Putamen (tissue), 1 donor: ENCODE measurements at regions not wholly inside any gene's neighbourhood (a gene's known extent, or its start where the extent isn't known, plus 50 kb on each side); places are given as distances from the start of the nearest gene placed in this dataset.

Experiments
- DNase-seq: peaks from one replicate; pipeline ENCODE4 v3.0.0-alpha.2; 2016; ENCODE audit warnings: low spot score

DNA sequence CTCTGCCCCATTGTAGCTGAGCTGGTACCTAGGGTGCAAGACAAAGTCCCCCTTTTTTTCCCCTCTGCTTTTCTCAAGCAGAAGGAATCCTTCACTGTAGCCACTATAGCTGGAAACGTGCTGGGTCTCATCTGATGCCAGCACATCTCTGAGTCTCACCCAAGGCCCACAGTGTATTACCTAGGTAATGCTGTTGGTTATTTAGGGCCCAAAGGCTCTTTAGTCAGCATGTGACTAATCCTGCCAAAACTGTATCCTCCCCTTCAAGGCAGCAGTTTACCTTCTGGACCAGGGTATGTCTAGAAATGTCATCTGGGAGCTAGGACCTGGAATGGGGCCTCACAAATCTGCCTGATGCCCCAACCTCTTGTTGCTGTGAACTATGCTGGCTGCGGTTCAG is 423.4 kb downstream of the NUF2 start:
- no peak for DNase-seq

DNA sequence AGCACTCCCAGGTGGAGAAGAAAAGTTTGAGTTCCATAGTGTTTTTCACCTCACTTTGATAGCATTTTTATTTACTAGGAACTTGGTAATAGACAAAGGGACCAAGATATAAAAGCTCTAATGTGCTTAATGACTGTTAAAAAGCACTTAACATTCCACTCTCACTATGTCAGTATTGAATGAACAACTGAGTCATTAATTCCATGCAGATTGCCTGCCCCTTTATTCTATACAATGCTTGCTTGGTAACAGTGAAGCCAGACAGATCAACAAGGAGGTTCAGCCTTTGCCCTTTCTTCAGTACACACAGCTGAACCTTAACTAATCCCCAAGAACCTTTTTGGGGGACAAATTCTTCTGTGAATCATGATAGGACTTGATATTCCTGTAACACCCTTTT is 425.5 kb downstream of the NUF2 start:
- DNase-seq = no peak

DNA sequence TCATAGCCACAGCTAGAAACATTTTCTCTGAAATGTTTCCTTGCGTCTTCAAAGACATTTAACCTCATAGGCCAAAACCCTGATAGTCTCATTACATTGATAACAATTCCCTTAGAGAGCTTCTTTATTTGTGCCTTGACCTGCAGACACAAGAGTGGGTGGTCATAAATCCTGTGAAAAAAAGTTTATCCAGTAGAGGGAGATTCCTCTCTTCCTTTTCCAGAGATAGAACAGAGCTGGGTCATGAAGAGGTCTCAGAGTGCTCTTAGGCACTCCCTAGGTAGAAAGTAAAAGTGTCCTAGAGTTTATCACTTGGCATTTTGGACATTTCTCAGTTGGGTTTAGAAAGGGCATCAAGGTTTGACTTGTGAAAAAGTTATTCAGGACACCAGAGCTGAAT is 426.1 kb downstream of the NUF2 start:
- DNase-seq = no peak

DNA sequence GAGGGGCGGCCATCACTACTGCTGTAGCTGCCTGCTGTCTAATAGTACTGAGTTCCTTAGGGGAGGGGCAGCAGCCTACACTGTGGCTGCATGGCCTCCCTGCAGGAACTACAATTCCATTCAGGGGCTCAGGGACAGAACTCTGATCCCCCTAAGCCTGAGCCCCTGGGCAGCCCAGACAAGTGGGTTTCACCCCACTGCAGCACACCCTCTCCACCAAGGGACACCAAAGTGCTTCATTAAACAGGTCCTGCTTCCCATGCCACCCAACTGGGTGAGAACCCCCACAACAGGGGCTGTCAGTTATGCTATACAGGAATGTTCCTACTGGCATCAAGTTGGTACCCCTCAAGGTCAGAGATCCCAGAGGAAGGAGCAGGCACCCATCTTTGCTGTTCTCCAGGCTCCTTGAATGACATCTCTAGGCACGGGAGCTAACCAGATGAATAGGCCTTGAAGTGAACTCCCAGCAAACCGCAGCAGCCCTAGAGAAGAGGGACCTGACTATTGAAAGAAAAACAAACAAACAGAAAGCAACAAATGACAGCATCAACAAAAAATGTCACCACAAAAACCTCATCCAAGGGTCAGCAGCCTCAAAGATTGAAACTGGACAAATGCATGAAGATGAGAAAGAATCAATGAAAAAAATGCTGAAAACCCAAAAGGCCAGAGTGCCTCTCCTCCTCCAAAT is 437.4 kb downstream of the NUF2 start:
- DNase-seq = no peak

DNA sequence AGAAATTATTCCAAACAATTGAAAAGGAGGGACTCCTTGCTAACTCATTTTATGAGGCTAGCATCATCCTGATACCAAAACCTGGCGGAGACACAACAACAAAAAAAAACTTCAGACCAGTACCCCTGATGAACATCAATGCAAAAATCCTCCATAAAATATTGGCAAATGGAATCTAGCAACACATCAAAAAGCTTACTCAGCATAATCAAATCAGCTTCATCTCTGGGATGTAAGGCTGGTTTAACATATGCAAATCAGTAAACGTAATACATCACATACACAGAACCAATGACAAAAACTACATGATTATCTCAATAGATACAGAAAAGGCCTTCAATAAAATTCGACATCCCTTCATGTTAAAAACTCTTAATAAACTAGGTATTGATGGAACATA is 440.1 kb downstream of the NUF2 start:
- DNase-seq = no peak

DNA sequence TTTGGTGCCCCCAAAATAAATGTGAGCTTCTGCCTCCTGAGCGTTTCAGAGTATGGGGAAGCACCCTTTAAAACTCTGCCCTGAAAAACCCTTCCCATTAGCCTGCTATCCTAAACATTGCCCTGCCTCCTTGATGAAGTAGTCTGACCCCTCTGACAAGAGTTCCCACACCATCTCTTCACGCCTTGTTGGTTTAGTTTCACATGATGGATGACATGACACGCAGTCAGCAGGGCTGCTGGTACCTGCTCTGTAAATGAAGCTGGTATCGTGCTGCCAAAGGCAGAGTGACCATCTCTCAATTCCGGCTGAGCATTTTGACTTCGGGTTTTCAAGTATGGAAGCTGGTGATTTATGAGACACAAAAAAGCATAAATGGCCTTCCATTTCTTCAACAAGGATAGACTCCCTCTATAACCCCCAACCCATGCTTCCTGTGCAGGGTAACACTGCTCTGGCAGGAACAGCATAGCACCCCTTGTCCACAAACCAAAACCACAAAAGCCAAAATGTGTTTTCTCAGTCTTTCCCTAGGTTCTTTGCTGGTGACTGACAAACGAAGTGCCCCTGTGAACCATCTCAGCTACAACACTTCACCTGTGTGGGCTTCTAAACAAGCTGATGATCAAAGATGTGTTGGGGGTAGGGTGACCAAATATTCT is 444.6 kb downstream of the NUF2 start:
- DNase-seq = no peak

DNA sequence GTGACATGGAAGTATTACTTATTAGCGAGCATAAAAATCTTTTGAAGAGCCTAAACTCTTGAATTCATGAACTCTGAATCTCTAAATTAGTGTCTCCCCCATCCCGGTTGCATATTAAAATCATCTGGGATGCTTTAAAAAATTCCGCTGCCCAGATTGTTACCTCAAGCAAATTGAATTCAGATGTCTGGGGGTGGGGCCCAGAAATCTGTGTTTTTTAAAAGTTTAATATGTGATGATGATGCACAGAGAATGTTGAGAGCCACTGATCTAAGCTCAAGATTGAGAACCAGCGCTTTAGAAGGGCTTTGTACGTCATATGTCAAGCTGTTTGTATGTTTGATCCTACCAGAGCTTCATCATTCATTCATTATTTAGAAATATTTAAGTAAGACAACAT is 446.8 kb downstream of the NUF2 start:
- DNase-seq = no peak

DNA sequence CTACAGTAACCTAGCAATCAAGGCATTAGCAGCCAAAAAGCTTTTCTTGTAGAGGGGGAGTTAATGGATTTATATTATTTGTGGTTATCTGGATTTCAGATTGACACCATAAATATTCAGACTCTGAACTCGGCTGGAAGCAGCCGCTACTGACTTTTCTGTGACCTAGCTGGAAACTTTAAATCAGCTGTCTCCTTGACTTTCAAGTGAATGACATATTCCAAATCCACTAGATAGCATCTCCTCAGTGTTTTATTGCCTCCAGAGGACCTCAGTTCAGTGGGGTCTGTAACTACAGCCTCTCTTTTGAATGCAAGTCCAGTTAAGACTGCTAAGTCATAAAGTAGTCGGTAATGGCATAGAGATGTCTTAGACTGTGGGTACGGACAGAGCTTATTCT is 448.5 kb downstream of the NUF2 start:
- no peak for DNase-seq

DNA sequence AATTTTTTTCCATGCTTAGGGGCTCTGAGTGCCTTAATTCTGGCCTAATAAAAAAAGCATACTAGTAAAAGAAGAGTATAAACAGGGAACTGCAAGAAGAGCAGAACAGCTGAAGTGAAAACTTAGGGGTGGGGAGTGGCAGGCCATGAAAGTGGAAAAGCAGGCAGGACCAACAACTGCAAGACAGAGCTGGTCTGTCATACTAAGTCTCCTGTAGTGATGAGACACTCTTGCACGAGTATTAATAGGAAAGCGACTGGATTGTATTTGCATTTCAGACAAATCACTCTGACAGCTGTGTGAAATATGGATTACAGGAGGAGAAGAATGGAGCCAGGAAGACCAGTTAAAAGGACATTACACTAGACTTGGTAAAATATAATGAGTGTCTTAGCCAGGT is 449.9 kb downstream of the NUF2 start:
- DNase-seq = no peak

DNA sequence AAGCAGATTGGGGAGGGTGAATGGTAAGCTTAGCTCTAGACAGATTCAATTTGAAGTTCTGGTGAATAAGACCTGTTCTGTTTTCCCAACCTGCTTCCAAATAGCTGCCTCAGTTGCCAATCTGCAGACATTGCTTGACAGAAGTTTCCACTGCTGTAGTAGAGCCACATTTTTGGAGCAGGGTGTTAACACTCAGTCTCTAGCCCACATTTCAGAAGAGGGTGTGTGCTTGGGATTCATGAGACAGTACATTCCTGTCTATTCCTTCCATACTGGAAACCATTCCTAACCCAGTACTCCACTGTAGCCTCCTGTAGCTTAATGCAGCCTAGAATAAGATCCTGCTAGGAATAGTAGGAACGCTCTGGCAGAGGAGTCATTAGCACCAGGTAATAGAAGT is 450.5 kb downstream of the NUF2 start:
- DNase-seq = no peak

DNA sequence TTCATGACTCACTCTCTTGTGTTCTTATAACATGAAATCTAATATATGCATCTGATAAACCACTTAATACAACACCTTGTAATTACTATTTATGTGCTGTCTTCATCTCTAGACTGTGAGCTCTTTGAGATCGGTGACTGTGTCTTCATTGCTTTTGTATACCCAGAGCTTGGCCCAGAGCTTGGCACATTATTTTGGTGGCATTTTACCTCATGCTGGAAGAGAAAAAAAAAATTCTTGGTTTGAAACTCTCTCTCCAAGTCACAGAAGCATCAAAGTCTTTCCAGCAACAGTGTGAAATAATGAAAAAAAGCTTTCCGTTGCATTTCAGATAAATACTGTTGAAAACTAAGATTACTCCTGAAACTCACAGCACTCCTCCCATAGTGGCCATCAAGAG is 451.6 kb downstream of the NUF2 start:
- DNase-seq = no peak

DNA sequence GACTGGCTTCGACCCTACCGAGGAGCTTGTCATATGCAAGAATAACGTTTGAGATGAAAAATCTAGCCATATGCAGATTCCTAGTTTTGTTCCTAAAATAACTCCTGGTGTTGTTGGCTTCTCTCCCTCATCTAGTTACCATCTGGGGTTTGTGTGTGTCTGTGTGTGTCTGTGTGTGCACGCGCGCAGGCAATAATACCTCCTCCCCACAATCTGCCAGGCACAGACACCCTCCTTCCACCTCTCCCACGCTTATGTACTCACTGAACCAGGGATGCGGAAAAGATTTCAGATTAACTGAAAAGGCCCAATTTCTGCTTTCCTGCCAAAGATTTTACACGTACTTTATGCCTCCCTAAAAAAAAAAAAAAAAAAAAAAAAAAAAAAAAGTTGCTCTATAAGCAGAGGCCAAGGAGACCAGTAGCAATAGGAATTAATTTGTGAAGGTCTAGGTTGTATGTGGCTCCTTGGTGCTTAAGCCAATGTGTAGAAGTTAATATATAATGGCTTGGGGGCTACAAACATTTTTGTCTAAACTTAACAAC is 452.7 kb downstream of the NUF2 start:
- DNase-seq = no peak

DNA sequence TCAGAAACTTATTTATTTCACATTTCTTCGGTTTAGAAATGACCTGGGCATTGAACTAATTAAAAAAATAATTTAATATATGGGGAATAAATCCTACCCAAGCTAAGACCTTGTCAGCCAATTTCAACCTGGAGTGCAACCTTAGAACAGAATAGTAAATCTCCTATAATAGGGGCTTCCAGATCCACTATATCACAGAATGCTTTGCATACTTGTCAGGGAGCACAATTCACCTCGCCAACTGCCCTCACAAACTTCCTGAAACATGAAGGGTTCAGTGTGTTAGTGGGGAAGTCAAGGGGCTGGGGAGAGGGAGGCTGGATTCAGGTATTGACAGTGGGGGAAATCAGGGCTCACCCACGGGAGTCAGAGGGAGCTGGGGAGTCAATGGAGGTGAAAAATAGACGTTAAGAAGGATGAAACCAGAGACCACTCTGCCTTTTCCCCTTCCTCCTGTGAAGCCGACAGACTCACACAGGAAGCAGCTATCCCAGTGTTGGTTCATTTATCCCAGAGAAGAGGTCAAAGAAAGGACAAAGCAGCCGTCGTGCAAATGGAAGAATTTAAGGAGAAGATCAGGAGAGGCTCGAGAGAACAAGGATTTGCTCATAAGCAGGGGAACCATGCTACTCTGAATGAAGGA is 453.3 kb downstream of the NUF2 start:
- DNase-seq = no peak

DNA sequence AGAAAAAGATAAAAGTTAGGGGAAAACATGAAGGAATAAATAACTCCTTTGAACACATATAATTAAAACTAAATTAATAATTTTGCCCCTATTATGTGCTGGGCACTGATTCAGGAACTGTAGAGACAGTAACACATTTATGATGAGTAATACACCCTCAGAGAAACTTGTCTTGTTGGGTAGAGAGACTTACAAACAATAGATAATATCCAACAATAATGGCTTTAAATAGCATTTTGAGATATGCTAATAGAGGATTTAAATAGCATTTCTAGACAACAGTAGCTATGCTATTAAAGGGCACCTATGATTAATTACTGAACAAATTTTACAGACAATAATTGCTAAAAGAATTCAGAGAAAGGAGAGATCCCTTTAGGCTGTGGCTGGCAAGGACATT is 455.5 kb downstream of the NUF2 start:
- no peak for DNase-seq

DNA sequence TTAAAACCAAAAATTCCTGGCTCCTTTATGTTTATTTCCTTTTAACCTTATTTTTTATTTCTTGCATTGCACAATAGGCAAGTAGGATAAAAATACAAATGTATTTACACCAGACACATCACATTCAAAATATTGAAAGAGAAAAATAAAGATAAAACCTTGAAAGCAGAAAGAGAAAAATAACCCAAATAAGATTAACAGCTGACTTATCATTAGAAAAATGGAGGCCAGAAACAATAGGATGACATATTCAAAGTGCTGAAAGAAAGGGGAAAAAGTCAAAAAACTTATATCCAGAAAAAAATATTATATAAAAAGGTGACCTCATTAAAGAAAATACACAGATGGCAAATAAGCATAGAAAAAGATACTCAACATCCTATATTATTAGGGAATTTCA is 459.4 kb downstream of the NUF2 start:
- DNase-seq = no peak

DNA sequence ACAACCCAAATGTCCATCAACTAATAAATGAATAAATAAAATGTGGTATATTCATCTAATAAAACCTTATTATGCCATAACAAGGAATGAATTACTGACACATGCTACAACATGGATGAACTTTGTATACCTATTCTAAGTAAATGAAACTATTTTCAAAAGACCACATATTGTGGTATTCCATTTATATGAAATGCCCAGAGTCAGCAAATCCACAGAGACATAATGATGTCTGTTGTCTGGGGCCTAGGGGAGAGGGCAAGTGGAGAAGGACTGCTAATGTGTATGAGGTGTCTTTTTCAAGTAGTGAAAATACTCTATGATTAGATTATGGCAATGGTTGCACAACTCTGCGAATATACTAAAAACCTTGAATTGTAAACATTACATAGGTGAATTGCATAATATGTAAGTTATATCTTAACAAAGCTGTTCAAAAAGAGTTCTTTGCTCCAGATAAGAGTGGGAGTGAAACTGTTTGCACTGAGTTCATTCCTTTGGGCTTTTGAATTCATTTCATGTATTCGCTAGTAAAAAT is 464.2 kb downstream of the NUF2 start:
- no peak for DNase-seq

DNA sequence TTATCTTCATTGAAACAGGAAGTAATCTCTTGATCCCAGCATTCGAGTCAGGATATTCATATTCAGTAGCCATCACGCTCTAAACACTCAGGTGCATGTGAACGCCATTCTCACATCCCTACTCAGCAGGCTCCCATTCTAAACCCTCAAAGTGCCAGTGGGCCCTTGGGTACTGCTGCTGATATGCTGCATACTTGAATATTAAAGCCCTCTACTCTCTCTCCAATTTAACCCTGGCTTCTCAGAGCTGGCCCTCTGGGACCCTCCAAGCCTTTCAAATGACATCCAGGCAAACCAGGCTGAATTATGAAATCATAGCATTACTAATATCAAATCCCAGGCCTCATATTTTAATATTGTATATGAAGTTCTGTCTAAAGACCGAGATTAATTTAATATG is 468.2 kb downstream of the NUF2 start:
- no peak for DNase-seq

DNA sequence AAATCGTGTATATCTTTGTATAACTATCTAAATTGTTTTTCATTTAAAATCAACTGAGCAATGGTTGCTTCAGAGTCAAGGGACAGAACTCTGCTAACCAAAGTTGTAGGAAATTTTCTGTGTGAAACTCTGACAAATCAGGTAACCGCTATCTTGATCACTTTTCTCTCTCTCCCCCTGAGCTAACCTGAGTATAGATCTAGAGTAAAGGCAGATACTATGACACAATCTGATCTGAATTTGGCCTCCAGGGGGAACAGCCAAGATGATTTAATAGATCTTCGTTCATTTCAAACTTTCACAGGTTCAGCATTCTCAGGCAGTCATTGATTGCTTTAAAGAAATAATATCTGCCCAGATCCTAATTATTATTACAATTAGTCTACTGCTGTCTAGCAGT is 472.8 kb downstream of the NUF2 start:
- DNase-seq = no peak

DNA sequence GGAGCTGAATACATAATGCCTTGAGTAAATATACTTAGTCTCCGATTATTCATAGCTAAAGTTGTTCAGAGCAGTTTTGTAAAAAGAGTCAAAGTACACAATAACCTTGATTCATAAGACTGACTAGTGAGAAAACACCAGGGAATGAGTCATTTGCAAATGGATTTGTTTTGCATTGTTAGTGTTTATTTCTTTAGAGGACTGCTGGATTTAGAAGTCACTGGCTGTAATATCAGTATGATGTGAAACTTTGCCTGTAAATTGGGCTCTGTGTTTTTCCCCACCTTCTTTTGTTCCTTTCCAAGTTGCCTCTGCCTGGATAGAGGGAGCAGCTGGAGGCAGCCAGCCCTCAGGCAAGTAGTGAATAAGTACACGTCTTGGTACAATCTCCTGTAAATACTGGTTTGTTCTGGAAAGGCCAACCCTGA is 474.7 kb downstream of the NUF2 start:
- no peak for DNase-seq

DNA sequence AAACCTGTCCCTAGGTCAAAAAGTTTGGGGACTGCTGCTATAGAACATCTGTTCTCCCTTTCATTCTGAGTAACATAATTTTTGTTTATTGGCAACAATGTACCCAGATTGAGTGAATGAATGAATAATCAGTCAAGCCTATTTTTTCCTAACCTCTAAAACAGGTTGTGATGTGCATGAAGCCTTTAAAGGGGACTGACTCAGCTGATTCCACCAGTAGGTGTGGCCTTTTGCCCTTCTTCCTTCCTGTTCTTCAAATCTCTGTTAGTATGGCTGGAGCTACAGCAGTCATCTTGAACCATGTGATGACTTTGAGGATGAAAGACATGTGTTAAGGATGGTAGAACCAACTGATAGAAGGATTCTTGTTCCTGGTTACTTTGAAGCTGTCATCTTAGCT is 476.1 kb downstream of the NUF2 start:
- DNase-seq = no peak

DNA sequence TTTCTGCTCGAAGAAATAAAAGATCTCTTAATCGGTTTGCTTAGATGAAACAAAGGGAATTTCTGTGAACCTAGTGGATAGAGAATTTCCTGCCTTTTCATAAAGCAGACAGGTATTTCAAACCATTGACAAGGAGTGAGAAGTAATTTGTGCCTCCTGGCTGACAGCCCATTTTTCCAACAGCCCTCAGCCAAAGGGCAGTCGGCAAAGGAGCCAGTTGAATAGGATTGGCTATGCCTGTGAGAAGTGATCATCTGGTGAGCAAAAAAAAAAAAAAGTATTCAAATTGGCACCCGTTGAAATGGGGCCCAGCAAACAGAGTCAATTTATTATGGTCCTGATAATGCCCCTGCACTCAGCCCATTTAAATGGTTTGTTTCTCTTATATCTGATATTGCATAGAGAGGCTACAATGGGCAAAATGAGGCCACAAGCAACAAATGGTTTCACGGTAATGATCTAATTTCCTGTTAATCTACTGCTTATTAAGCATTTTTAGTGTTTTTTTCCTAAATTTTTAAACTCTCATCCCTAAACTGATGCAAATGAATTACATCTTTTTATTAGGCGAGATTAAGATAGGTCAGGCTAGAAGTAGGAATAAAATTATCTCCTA is 477.5 kb downstream of the NUF2 start:
- DNase-seq = no peak

DNA sequence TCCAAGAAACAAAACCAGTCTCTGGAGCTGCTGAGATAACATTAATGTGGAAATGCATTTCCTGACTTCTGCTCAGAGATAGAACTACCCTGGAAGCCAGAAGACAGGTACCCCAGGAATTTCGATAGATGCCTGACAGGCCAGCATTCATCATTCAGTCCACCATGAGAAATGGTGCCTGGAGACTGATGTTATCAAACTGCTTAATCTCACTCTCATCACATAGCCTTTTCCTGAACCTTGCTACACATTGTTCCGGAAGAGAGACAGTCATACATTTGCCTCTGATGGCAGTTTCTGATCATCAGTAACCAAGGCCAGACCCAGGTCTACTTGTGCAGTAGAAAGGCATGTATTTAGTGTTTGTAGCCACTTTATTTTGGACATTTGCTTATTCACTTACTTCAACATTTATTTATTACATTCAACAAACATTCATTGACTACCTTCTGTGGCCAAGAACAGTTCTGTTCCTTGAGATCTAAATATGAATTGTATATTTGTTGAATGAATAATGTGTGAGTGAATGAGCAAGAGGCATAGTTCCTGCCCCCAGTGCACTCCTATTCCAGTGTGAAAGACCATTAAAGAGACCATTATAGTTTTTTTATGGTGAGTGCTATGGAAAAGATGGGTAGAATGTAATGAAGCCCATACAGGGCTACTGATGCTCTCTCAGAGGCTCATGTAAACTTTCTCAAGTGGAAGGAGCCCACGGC is 485.7 kb downstream of the NUF2 start:
- no peak for DNase-seq
